WTC11 (cell line): ENCODE measurements at regions not wholly inside any gene's neighbourhood (a gene's known extent, or its start where the extent isn't known, plus 50 kb on each side); places are given as distances from the start of the nearest gene placed in this dataset.

Experiments
- ATAC-seq: fragments of 200-7000 bp; cut with Tn5 transposase; 2 replicates; pipeline ENCODE4 v1.10.0; 2021; ENCODE audit warnings: mild to moderate bottlenecking, moderate library complexity
- CTCF ChIA-PET: fragments of 300-600 bp; sonication (Branson Sonifier 250); formaldehyde crosslinking; loops from one replicate; lab custom pipeline; 2021; ENCODE audit warnings: antibody characterized with exemption; lab: Charles Lee
- POLR2A ChIA-PET: fragments of 350-600 bp; sonication (Branson Sonifier 250); formaldehyde crosslinking; loops from one replicate; lab custom pipeline; 2021; ENCODE audit warnings: antibody characterized with exemption; lab: Charles Lee
- DNase-seq: peaks from one replicate; pipeline ENCODE4 v3.0.0; 2021; ENCODE audit warnings: low spot score
- H3K27ac Mint-ChIP-seq: 2 replicates; pipeline ENCODE4 v1.8.0; 2021; ENCODE audit warnings: mixed read lengths
- H3K27me3 Mint-ChIP-seq: 2 replicates; pipeline ENCODE4 v1.8.0; 2021; ENCODE audit warnings: low read depth, mild to moderate bottlenecking, moderate library complexity, mixed read lengths
- H3K36me3 Mint-ChIP-seq: 2 replicates; pipeline ENCODE4 v1.8.0; 2021; ENCODE audit warnings: mixed read lengths
- H3K4me1 Mint-ChIP-seq: 2 replicates; pipeline ENCODE4 v1.8.0; 2022; ENCODE audit warnings: mixed read lengths
- H3K4me3 Mint-ChIP-seq: 2 replicates; pipeline ENCODE4 v1.8.0; 2021; ENCODE audit warnings: mild to moderate bottlenecking, moderate library complexity, mixed read lengths
- H3K9me3 Mint-ChIP-seq: 2 replicates; pipeline ENCODE4 v1.8.0; 2021; ENCODE audit warnings: mixed read lengths
- CREM ChIP-seq: sonication (generic); formaldehyde crosslinking; IDR thresholded peaks from 2 replicates; pipeline ENCODE4 v1.8.1; 2022; ENCODE audit warnings: mild to moderate bottlenecking, missing genetic modification reagents, moderate library complexity
- FOXJ3 ChIP-seq: sonication (generic); formaldehyde crosslinking; IDR thresholded peaks from 2 replicates; pipeline ENCODE4 v1.9.0; 2021; ENCODE audit warnings: missing genetic modification reagents, mild to moderate bottlenecking, borderline replicate concordance
- ZBTB21 ChIP-seq: sonication (generic); formaldehyde crosslinking; IDR thresholded peaks from 2 replicates; pipeline ENCODE4 v1.8.1; 2023; ENCODE audit warnings: mild to moderate bottlenecking, missing genetic modification reagents, borderline replicate concordance
- ZNF671 ChIP-seq: fragments of 250-450 bp; sonication (Bioruptor Pico); IDR thresholded peaks from 2 replicates; pipeline ENCODE4 v1.8.0; 2021; ENCODE audit warnings: mild to moderate bottlenecking
- TF ChIP-seq, protein P1 (sequence below): fragments of 250-450 bp; sonication (Bioruptor Pico); IDR thresholded peaks from 2 replicates; pipeline ENCODE4 v1.9.0; 2021; ENCODE audit warnings: moderate library complexity, mild to moderate bottlenecking, inconsistent platforms, borderline replicate concordance
- TF ChIP-seq, protein P2 (sequence below): sonication (generic); formaldehyde crosslinking; IDR thresholded peaks from 2 replicates; pipeline ENCODE4 v1.8.1; 2023; ENCODE audit warnings: mild to moderate bottlenecking, missing genetic modification reagents
- TF ChIP-seq, protein P3 (sequence below): sonication (generic); formaldehyde crosslinking; IDR thresholded peaks from 2 replicates; pipeline ENCODE4 v1.8.1; 2022; ENCODE audit warnings: mild to moderate bottlenecking, moderate library complexity, missing genetic modification reagents
- TF ChIP-seq, protein P4 (sequence below): fragments of 250-450 bp; sonication (Bioruptor Pico); IDR thresholded peaks from 2 replicates; pipeline ENCODE4 v2.1.2; 2022; ENCODE audit warnings: mild to moderate bottlenecking, moderate library complexity
- TF ChIP-seq, protein P5 (sequence below): sonication (generic); formaldehyde crosslinking; IDR thresholded peaks from 2 replicates; pipeline ENCODE4 v1.8.1; 2023; ENCODE audit warnings: mild to moderate bottlenecking, missing genetic modification reagents, borderline replicate concordance
- TF ChIP-seq, protein P6 (sequence below): sonication (generic); formaldehyde crosslinking; IDR thresholded peaks from 2 replicates; pipeline ENCODE4 v1.8.1; 2023; ENCODE audit warnings: mild to moderate bottlenecking, moderate library complexity, missing genetic modification reagents

DNA sequence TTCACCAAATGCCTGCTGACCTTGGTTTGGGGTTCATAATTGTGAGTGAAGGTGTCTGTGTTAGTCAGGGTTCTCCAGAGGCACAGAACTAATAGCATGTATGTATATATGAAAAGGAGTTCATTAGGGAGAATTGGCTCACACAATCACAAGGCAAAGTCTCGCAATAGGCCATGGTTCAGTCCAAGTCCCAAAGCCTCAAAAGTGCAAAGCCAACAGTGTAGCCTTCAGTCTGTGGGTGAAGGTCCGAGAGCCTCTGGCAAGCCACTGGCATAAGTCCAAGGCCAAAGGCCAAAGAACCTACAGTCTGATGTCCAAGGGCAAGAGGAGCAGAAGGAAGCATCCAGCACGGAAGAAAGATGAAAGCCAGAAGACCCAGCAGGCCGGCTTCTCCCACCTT, 257.6 kb upstream of the SHH start:
- DNase-seq (no peak), ATAC-seq (no peak)
- no peaks in the 10 kb centered on the region for H3K4me1 Mint-ChIP-seq
- TF ChIP-seq, protein P1, sequence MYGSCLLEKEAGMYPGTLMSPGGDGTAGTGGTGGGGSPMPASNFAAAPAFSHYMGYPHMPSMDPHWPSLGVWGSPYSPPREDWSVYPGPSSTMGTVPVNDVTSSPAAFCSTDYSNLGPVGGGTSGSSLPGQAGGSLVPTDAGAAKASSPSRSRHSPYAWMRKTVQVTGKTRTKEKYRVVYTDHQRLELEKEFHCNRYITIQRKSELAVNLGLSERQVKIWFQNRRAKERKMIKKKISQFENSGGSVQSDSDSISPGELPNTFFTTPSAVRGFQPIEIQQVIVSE (CRISPR knock-in tag): no peak
- TF ChIP-seq, protein P2, sequence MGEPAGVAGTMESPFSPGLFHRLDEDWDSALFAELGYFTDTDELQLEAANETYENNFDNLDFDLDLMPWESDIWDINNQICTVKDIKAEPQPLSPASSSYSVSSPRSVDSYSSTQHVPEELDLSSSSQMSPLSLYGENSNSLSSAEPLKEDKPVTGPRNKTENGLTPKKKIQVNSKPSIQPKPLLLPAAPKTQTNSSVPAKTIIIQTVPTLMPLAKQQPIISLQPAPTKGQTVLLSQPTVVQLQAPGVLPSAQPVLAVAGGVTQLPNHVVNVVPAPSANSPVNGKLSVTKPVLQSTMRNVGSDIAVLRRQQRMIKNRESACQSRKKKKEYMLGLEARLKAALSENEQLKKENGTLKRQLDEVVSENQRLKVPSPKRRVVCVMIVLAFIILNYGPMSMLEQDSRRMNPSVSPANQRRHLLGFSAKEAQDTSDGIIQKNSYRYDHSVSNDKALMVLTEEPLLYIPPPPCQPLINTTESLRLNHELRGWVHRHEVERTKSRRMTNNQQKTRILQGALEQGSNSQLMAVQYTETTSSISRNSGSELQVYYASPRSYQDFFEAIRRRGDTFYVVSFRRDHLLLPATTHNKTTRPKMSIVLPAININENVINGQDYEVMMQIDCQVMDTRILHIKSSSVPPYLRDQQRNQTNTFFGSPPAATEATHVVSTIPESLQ (CRISPR knock-in tag): no peak
- TF ChIP-seq, protein P3, sequence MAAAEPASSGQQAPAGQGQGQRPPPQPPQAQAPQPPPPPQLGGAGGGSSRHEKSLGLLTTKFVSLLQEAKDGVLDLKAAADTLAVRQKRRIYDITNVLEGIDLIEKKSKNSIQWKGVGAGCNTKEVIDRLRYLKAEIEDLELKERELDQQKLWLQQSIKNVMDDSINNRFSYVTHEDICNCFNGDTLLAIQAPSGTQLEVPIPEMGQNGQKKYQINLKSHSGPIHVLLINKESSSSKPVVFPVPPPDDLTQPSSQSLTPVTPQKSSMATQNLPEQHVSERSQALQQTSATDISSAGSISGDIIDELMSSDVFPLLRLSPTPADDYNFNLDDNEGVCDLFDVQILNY (CRISPR knock-in tag): no peak
- TF ChIP-seq ZNF671 (CRISPR knock-in tag) (no peak), ZBTB21 (CRISPR knock-in tag) (no peak)
- TF ChIP-seq, protein P4, sequence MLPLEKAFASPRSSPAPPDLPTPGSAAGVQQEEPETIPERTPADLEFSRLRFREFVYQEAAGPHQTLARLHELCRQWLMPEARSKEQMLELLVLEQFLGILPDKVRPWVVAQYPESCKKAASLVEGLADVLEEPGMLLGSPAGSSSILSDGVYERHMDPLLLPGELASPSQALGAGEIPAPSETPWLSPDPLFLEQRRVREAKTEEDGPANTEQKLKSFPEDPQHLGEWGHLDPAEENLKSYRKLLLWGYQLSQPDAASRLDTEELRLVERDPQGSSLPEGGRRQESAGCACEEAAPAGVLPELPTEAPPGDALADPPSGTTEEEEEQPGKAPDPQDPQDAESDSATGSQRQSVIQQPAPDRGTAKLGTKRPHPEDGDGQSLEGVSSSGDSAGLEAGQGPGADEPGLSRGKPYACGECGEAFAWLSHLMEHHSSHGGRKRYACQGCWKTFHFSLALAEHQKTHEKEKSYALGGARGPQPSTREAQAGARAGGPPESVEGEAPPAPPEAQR: no peak
- TF ChIP-seq, protein P5, sequence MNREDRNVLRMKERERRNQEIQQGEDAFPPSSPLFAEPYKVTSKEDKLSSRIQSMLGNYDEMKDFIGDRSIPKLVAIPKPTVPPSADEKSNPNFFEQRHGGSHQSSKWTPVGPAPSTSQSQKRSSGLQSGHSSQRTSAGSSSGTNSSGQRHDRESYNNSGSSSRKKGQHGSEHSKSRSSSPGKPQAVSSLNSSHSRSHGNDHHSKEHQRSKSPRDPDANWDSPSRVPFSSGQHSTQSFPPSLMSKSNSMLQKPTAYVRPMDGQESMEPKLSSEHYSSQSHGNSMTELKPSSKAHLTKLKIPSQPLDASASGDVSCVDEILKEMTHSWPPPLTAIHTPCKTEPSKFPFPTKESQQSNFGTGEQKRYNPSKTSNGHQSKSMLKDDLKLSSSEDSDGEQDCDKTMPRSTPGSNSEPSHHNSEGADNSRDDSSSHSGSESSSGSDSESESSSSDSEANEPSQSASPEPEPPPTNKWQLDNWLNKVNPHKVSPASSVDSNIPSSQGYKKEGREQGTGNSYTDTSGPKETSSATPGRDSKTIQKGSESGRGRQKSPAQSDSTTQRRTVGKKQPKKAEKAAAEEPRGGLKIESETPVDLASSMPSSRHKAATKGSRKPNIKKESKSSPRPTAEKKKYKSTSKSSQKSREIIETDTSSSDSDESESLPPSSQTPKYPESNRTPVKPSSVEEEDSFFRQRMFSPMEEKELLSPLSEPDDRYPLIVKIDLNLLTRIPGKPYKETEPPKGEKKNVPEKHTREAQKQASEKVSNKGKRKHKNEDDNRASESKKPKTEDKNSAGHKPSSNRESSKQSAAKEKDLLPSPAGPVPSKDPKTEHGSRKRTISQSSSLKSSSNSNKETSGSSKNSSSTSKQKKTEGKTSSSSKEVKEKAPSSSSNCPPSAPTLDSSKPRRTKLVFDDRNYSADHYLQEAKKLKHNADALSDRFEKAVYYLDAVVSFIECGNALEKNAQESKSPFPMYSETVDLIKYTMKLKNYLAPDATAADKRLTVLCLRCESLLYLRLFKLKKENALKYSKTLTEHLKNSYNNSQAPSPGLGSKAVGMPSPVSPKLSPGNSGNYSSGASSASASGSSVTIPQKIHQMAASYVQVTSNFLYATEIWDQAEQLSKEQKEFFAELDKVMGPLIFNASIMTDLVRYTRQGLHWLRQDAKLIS (CRISPR knock-in tag): no peak
- TF ChIP-seq, protein P6, sequence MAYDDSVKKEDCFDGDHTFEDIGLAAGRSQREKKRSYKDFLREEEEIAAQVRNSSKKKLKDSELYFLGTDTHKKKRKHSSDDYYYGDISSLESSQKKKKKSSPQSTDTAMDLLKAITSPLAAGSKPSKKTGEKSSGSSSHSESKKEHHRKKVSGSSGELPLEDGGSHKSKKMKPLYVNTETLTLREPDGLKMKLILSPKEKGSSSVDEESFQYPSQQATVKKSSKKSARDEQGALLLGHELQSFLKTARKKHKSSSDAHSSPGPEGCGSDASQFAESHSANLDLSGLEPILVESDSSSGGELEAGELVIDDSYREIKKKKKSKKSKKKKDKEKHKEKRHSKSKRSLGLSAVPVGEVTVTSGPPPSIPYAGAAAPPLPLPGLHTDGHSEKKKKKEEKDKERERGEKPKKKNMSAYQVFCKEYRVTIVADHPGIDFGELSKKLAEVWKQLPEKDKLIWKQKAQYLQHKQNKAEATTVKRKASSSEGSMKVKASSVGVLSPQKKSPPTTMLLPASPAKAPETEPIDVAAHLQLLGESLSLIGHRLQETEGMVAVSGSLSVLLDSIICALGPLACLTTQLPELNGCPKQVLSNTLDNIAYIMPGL (CRISPR knock-in tag): no peak
- peaks cover 14% of the 10 kb centered on the region for H3K27me3 Mint-ChIP-seq
- peaks cover 44% of the 10 kb centered on the region for H3K36me3 Mint-ChIP-seq
- H3K27ac Mint-ChIP-seq: no peak overlapping the region
- no peak overlapping the region for H3K4me3 Mint-ChIP-seq
- POLR2A ChIA-PET: no interaction called here
- CTCF ChIA-PET: no interaction called here
- peaks cover 59% of the 10 kb centered on the region for H3K9me3 Mint-ChIP-seq

DNA sequence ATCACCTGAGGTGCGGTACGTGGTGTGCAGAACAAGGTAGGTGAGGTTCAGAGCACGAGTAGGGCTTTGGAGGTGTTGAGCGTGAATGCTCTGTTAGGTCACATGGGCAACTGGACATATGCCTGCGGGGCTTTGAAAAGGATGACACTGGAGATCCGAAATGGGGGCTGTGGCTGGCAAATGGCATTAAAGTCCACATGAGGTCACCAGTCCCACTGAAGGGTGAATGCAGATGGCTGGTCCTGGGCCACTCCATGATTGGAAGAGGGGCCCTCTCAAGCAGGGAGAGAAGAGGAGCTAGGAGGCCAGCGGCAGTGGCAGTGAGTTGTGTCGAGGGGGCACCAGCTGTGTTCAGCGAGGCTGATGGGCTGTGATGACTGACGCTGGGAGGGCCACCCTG, 254.9 kb upstream of the SHH start:
- Mint-ChIP-seq H3K4me3 (no peak overlapping the region), H3K4me1 (no peaks in the 10 kb centered on the region), H3K9me3 (peaks cover 72% of the 10 kb centered on the region), H3K27me3 (peaks cover 16% of the 10 kb centered on the region), H3K27ac (no peak overlapping the region), H3K36me3 (peaks cover 49% of the 10 kb centered on the region)
- DNase-seq (no peak), ATAC-seq (no peak)
- POLR2A ChIA-PET: no interaction called here
- TF ChIP-seq FOXJ3: no peak
- TF ChIP-seq CREM (CRISPR knock-in tag): no peak
- TF ChIP-seq, protein P2 (CRISPR knock-in tag): no peak
- CTCF ChIA-PET: no interaction called here
